ENCODE measurements at regions not wholly inside any gene's neighbourhood (a gene's known extent, or its start where the extent isn't known, plus 50 kb on each side); places are given as distances from the start of the nearest gene placed in this dataset.

DNA sequence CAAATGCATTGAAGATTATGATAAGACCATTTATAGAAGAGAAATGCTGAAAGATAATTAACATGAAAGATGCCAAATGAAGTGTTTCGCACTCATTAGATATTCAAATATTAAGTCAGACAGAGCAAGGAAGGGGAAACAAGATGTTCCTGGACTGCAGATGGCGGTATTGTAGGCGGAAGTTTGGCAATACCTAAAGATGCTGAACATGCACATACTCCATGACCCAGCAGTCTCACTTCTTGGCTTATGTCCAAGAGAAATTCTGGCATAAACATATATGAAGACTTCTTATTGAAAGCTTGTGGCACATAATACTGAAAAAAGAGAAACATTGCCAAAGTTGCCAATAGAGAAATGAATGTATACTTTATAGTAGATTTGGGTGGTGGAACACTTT, 325.4 kb upstream of the SEMA3C start:
- Histone ChIP-seq H3K4me1 (ENCODE audit: control insufficient read depth, insufficient read depth, low read length) (no peaks in the 10 kb centered on the region), H3K4me3 (ENCODE audit: low read depth, low read length) (no peak overlapping the region), H3K9me3 (ENCODE audit: control insufficient read depth, insufficient read depth, low read depth, low read length) (no peaks in the 10 kb centered on the region), H3K27ac (ENCODE audit: extremely low read depth, low read depth, low read length) (no peak overlapping the region), H3K36me3 (ENCODE audit: control insufficient read depth in 2 of 2, insufficient read depth in 1 of 2, low read length in 2 of 2) (no peaks in the 10 kb centered on the region)
- TF ChIP-seq ZNF76 (tag by site-specific recombination; IDR thresholded peaks at IDR 0.05; ENCODE audit: borderline replicate concordance, low read depth) = no peak
- TF ChIP-seq ZBTB8A (tag by site-specific recombination; IDR thresholded peaks at IDR 0.05) = no peak
- TF ChIP-seq ZNF473 (tag by site-specific recombination; IDR thresholded peaks at IDR 0.05) = no peak
- no peak for TF ChIP-seq ZSCAN16 (tag by site-specific recombination; IDR thresholded peaks at IDR 0.05)
- no peak for TF ChIP-seq SP3 (tag by site-specific recombination; IDR thresholded peaks at IDR 0.05)
- no peak for TF ChIP-seq ZNF157 (tag by site-specific recombination; IDR thresholded peaks at IDR 0.05)
- TF ChIP-seq KLF9 (tag by site-specific recombination; IDR thresholded peaks at IDR 0.05; ENCODE audit: low read depth) = no peak
- TF ChIP-seq ZNF324 (tag by site-specific recombination; IDR thresholded peaks at IDR 0.05) = no peak
- TF ChIP-seq KLF1 (tag by site-specific recombination; IDR thresholded peaks at IDR 0.05) = no peak
- TF ChIP-seq GLI4 (tag by site-specific recombination; IDR thresholded peaks at IDR 0.05) = no peak
- TF ChIP-seq, protein P1, sequence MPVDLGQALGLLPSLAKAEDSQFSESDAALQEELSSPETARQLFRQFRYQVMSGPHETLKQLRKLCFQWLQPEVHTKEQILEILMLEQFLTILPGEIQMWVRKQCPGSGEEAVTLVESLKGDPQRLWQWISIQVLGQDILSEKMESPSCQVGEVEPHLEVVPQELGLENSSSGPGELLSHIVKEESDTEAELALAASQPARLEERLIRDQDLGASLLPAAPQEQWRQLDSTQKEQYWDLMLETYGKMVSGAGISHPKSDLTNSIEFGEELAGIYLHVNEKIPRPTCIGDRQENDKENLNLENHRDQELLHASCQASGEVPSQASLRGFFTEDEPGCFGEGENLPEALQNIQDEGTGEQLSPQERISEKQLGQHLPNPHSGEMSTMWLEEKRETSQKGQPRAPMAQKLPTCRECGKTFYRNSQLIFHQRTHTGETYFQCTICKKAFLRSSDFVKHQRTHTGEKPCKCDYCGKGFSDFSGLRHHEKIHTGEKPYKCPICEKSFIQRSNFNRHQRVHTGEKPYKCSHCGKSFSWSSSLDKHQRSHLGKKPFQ (tag by site-specific recombination; IDR thresholded peaks at IDR 0.05) = no peak
- TF ChIP-seq HOXC10 (CRISPR knock-in tag; IDR thresholded peaks at IDR 0.05) = no peak
- TF ChIP-seq, protein P2, sequence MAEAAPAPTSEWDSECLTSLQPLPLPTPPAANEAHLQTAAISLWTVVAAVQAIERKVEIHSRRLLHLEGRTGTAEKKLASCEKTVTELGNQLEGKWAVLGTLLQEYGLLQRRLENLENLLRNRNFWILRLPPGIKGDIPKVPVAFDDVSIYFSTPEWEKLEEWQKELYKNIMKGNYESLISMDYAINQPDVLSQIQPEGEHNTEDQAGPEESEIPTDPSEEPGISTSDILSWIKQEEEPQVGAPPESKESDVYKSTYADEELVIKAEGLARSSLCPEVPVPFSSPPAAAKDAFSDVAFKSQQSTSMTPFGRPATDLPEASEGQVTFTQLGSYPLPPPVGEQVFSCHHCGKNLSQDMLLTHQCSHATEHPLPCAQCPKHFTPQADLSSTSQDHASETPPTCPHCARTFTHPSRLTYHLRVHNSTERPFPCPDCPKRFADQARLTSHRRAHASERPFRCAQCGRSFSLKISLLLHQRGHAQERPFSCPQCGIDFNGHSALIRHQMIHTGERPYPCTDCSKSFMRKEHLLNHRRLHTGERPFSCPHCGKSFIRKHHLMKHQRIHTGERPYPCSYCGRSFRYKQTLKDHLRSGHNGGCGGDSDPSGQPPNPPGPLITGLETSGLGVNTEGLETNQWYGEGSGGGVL (tag by site-specific recombination; IDR thresholded peaks at IDR 0.05) = no peak
- TF ChIP-seq ZNF155 (tag by site-specific recombination; IDR thresholded peaks at IDR 0.05) = no peak
- no peak for TF ChIP-seq ZNF623 (tag by site-specific recombination; IDR thresholded peaks at IDR 0.05)
- CTCF ChIA-PET = no interaction called here
- POLR2A ChIA-PET = no interaction called here

DNA sequence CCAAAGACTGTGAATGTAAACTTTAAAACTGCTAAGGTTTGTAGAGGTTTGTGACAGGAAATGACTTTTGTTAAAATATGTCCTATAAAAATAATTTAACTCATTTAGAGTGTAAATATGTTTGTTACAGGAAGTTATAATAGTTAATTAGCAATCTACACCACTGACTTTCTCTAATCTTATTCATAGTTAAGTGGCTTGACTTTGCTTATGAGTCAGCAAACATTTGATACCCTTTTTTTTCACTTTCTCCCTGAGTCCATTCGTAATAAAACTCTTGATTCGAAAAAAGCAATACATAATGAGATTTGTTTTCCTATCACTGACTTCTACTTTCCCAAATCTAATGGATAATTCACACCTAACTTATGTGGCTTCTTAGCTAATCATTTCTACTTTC, 317.7 kb upstream of the SEMA3C start:
- POLR2A ChIA-PET = no interaction called here
- H3K4me3 ChIP-seq (ENCODE audit: low read depth, low read length) = no peak overlapping the region
- H3K4me1 ChIP-seq (ENCODE audit: control insufficient read depth, insufficient read depth, low read length) = peaks cover 3% of the 10 kb centered on the region
- TF ChIP-seq, protein P3, sequence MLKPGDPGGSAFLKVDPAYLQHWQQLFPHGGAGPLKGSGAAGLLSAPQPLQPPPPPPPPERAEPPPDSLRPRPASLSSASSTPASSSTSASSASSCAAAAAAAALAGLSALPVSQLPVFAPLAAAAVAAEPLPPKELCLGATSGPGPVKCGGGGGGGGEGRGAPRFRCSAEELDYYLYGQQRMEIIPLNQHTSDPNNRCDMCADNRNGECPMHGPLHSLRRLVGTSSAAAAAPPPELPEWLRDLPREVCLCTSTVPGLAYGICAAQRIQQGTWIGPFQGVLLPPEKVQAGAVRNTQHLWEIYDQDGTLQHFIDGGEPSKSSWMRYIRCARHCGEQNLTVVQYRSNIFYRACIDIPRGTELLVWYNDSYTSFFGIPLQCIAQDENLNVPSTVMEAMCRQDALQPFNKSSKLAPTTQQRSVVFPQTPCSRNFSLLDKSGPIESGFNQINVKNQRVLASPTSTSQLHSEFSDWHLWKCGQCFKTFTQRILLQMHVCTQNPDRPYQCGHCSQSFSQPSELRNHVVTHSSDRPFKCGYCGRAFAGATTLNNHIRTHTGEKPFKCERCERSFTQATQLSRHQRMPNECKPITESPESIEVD (tag by site-specific recombination; IDR thresholded peaks at IDR 0.05) = 0 out of 2 replicates have a peak, but pooled peaks have one; percentile 9
- no peak for TF ChIP-seq ZNF324 (tag by site-specific recombination; IDR thresholded peaks at IDR 0.05)
- no peak for TF ChIP-seq ZNF140 (tag by site-specific recombination; IDR thresholded peaks at IDR 0.05)
- TF ChIP-seq KLF16 (tag by site-specific recombination; IDR thresholded peaks at IDR 0.05) = no peak
- TF ChIP-seq OSR2 (tag by site-specific recombination; IDR thresholded peaks at IDR 0.05) = no peak
- TF ChIP-seq KLF8 (tag by site-specific recombination; IDR thresholded peaks at IDR 0.05) = no peak
- TF ChIP-seq, protein P4, sequence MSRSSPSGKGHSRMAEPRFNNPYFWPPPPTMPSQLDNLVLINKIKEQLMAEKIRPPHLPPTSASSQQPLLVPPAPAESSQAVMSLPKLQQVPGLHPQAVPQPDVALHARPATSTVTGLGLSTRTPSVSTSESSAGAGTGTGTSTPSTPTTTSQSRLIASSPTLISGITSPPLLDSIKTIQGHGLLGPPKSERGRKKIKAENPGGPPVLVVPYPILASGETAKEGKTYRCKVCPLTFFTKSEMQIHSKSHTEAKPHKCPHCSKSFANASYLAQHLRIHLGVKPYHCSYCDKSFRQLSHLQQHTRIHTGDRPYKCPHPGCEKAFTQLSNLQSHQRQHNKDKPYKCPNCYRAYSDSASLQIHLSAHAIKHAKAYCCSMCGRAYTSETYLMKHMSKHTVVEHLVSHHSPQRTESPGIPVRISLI (tag by site-specific recombination; IDR thresholded peaks at IDR 0.05) = peak; percentile 50; the same call in 1 of the 2 replicates
- CTCF ChIA-PET = no interaction called here
- H3K27ac ChIP-seq (ENCODE audit: extremely low read depth, low read depth, low read length) = no peak overlapping the region
- no peaks in the 10 kb centered on the region for H3K9me3 ChIP-seq (ENCODE audit: control insufficient read depth, insufficient read depth, low read depth, low read length)
- no peaks in the 10 kb centered on the region for H3K36me3 ChIP-seq (ENCODE audit: control insufficient read depth in 2 of 2, insufficient read depth in 1 of 2, low read length in 2 of 2)
